ENCODE measurements at regions not wholly inside any gene's neighbourhood (a gene's known extent, or its start where the extent isn't known, plus 50 kb on each side); places are given as distances from the start of the nearest gene placed in this dataset.

DNA sequence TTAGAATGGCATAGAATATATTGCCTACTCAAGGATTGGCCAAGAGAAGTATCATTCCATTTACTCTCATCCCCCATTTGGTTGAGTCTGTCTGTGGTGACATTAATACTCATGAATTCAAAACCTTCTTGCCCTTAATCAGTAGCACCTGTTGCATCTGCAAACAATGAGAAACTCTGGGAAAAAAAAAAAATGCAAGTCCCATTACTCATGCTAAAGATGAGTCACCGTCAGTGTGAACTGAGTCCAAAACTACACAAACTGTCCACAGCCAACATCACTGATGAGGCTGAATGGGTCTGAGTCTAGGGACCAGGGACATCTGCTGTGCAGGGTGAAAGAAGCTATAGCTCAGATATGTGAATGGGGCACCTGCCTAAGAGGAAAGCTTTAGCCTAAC, 96.9 kb upstream of the ADAMTS18 start:
- DNase-seq: no peak
- H3K36me3 Mint-ChIP-seq: no peaks in the 10 kb centered on the region
- POLR2A ChIA-PET: no interaction called here
- H3K9me3 Mint-ChIP-seq: peaks cover 0 to 24% (median 3%) of the 10 kb centered on the region in 9 donors
- H3K27ac Mint-ChIP-seq: no peak overlapping the region
- H3K4me3 Mint-ChIP-seq: no peak overlapping the region
- peaks cover 3 to 25% (median 8%) of the 10 kb centered on the region in 5 donors for H3K27me3 Mint-ChIP-seq
- no peak for ATAC-seq
- no peaks in the 10 kb centered on the region for H3K4me1 Mint-ChIP-seq

DNA sequence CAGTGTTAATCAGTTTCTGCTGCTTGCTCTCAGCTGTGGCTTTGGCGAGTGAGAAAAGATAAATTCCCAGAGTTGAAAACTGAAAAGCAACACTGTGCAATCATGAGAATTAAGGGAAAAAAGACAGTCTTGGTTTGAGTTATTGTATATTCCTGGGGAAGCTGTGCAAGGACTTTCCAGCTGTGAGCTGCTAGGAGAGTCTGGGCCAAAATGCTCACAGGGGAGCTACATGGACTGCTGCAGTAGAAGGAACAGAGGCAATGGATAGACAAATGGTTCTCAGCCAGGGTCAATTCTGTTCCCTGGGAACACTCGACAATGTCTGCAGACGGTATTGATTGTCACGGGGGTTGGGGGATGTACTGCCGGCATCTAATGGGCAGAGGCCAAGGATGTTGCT, 102.0 kb upstream of the ADAMTS18 start:
- POLR2A ChIA-PET: no interaction called here
- H3K27ac Mint-ChIP-seq: no peak overlapping the region
- H3K4me3 Mint-ChIP-seq: no peak overlapping the region
- DNase-seq (no peak), ATAC-seq (no peak)
- H3K27me3 Mint-ChIP-seq: peaks cover 4 to 38% (median 10%) of the 10 kb centered on the region in 5 donors
- no peaks in the 10 kb centered on the region for H3K4me1 Mint-ChIP-seq
- H3K36me3 Mint-ChIP-seq: no peaks in the 10 kb centered on the region
- peaks cover 0 to 9% (median 0%) of the 10 kb centered on the region in 9 donors for H3K9me3 Mint-ChIP-seq

DNA sequence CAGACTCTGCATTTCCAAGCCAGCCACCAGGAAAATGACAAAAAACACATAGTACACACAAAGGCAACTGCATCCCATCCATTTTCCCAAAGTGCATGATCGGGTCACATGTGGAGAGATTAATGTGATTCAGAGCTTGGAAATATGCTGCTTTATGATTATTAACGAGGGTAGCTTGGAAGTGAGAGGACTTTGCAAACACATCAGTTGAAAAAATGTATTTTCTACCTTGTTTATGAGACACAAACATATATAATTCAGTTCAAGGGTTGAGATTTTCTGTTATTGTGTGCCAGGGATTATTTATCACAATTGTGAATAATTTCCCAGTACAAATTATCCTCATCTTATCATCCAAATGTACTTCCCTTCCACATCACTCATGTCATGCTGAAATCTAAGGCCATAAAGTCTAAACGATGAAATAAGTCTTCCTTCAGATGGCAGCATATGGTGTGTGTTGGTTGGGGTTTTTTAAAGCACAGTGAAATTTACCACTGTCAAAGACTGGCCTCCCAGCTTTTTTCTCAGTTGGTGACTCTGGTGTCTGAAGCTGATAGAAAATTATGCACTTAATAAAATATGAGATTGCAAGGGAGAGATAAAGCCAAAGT, 104.7 kb upstream of the ADAMTS18 start:
- H3K27me3 Mint-ChIP-seq: peaks cover 3 to 29% (median 7%) of the 10 kb centered on the region in 5 donors
- no peak overlapping the region for H3K27ac Mint-ChIP-seq
- H3K36me3 Mint-ChIP-seq: no peaks in the 10 kb centered on the region

DNA sequence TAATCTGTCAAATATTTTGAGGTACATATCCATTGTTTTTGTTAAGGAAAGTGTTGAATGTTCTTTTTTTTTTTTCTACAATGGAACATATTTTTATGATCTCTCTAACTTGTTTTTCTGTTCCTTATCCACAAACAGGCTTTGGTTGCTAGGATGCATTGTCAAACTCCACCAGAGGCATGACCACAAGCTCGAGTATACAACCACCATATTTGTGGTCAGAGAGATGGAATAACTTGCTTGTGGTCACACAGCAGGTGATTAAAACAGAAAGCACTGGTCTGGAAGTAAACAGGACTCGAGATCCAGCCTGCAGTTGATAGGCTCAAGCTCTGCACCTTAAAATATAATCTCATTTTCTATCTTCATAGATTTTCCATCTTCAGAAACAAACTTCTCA, 105.8 kb upstream of the ADAMTS18 start:
- Mint-ChIP-seq H3K4me3 (no peak overlapping the region), H3K27me3 (peaks cover 2 to 19% (median 3%) of the 10 kb centered on the region in 5 donors)

More for the DNA sequence above, 104.7 kb upstream of the ADAMTS18 start:
- POLR2A ChIA-PET: no interaction called here
- DNase-seq (no peak), ATAC-seq (no peak)
- Mint-ChIP-seq H3K4me3 (no peak overlapping the region), H3K4me1 (no peaks in the 10 kb centered on the region), H3K9me3 (peaks cover 0 to 2% (median 0%) of the 10 kb centered on the region in 9 donors)

DNA sequence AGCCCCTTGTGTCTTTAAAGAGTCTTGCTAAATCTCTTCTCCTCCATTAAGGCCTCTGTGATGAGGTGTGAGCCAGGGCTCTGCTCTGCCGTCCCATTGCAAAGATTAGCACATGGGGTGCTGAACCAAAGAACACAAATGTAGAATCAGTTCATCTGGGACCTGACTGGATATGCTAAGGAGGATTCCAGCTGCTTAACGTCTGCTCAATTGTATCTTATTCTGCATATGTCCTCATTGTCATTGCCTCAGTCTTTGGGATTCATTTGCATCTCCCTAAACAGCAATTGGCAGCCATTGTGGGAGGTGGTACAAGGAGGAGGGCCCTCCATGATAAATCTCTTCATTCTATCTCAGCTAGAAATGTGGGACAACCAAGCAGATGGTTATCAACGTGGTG, 106.3 kb upstream of the ADAMTS18 start:
- H3K9me3 Mint-ChIP-seq: peaks cover 0 to 2% (median 0%) of the 10 kb centered on the region in 9 donors
- POLR2A ChIA-PET: no interaction called here
- DNase-seq (no peak), ATAC-seq (no peak)
- no peak overlapping the region for H3K4me3 Mint-ChIP-seq
- H3K27ac Mint-ChIP-seq: no peak overlapping the region
- no peaks in the 10 kb centered on the region for H3K36me3 Mint-ChIP-seq
- peaks cover 2 to 20% (median 5%) of the 10 kb centered on the region in 5 donors for H3K27me3 Mint-ChIP-seq
- H3K4me1 Mint-ChIP-seq: no peaks in the 10 kb centered on the region

More for the DNA sequence above, 105.8 kb upstream of the ADAMTS18 start:
- H3K9me3 Mint-ChIP-seq: peaks cover 0 to 2% (median 0%) of the 10 kb centered on the region in 9 donors
- no peaks in the 10 kb centered on the region for H3K4me1 Mint-ChIP-seq
- ATAC-seq (no peak), DNase-seq (no peak)
- POLR2A ChIA-PET: no interaction called here
- no peaks in the 10 kb centered on the region for H3K36me3 Mint-ChIP-seq
- H3K27ac Mint-ChIP-seq: no peak overlapping the region

DNA sequence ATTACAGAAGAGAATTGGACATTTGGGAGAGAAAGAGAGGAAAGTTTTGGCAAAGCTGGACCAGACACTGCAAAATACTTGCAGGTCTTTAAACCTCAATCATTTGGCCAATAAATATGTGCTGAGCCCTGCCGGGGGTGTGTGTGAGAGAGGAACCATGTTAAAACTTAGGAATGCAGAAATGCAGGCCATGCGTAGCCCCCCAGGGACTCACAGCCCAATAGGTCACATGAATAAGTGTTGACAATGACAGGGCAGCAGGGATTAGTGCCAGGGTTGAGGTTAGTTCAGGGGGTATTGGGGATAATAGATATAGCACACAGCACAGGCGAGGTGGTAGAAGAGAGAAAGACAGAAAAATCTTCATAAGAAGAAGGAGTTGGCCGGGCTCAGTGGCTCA, 113.3 kb upstream of the ADAMTS18 start:
- H3K4me3 Mint-ChIP-seq: no peak overlapping the region
- H3K27me3 Mint-ChIP-seq: peaks cover 2 to 20% (median 11%) of the 10 kb centered on the region in 5 donors
- no peak overlapping the region for H3K27ac Mint-ChIP-seq
- H3K36me3 Mint-ChIP-seq: no peaks in the 10 kb centered on the region
- ATAC-seq: no peak
- POLR2A ChIA-PET: no interaction called here
- no peaks in the 10 kb centered on the region for H3K4me1 Mint-ChIP-seq
- peaks cover 0 to 7% (median 0%) of the 10 kb centered on the region in 9 donors for H3K9me3 Mint-ChIP-seq
- no peak for DNase-seq

DNA sequence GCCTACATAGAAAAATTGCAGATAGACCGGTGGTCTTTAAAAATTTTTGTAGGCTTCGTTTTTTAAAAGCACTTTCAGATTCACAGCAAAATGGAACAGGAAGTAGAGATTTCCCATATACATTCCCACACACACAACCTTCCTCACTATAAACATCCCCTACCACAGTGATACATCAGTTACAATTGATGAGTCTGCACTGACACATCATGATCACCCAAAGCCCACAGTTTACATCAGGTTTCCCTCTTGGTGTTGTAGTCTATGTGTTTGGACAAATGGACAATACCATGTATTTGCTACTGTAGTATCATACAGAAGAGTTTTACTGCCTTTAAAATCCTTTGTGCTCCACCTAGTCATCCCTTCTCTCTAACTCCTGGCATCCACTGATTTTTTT, 113.9 kb upstream of the ADAMTS18 start:
- Mint-ChIP-seq H3K4me1 (no peaks in the 10 kb centered on the region), H3K36me3 (no peaks in the 10 kb centered on the region), H3K27me3 (peaks cover 2 to 20% (median 11%) of the 10 kb centered on the region in 5 donors), H3K9me3 (peaks cover 0 to 7% (median 0%) of the 10 kb centered on the region in 9 donors), H3K27ac (no peak overlapping the region), H3K4me3 (no peak overlapping the region)
- no peak for DNase-seq
- no peak for ATAC-seq
- POLR2A ChIA-PET: interaction anchor here (0.6 kb wide), 1 partner anchor 333 kb away, joined by 5 read pairs; no protein-coding TSS in a partner anchor

DNA sequence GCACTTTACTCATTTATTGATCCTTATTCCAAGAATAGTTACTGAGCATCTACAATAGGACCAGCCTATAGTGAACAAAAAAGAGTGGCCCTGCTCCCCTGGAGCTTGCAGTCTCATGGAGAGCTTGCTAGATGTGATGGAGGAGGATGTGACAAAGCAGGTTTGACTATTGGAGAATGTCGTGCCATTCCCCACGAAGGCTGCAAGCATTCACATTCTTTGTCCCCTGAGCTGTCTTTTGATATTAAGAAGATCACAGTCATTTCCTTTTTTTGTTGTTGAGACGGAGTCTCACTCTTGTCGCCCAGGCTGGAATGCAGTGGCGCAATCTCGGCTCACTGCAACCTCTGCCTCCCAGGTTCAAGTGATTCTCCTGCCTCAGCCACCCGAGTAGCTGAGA, 115.0 kb upstream of the ADAMTS18 start:
- Mint-ChIP-seq H3K36me3 (no peaks in the 10 kb centered on the region), H3K4me1 (no peaks in the 10 kb centered on the region), H3K9me3 (peaks cover 0 to 7% (median 0%) of the 10 kb centered on the region in 9 donors), H3K4me3 (no peak overlapping the region), H3K27ac (no peak overlapping the region), H3K27me3 (peaks cover 2 to 24% (median 11%) of the 10 kb centered on the region in 5 donors)
- DNase-seq: no peak
- POLR2A ChIA-PET: interaction anchor here (0.5 kb wide), 1 partner anchor 1476 kb away, joined by 5 read pairs; no protein-coding TSS in a partner anchor
- ATAC-seq: no peak

DNA sequence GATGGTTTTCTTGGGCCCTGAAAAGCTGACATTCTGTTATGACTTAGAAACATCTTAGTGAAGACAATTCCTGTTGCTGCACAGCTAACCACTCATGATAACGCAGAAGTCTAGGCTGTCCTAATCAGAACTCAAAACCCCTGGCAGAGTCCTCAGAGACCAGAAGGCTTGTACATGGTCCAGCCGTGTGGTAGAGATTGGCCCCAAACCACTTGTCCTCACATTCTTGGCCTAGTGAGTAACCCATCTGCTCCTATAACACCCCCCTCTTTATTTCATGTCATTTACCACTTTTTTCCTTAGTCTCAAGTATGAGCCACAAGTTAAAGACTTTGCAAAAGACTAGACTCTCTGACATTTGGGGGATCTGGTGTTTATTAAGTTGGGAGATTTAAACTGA, 116.5 kb upstream of the ADAMTS18 start:
- H3K4me1 Mint-ChIP-seq: no peaks in the 10 kb centered on the region
- ATAC-seq (no peak), DNase-seq (no peak)
- H3K36me3 Mint-ChIP-seq: no peaks in the 10 kb centered on the region
- H3K27me3 Mint-ChIP-seq: peaks cover 2 to 35% (median 14%) of the 10 kb centered on the region in 5 donors
- no peak overlapping the region for H3K27ac Mint-ChIP-seq
- POLR2A ChIA-PET: no interaction called here
- peaks cover 0 to 6% (median 0%) of the 10 kb centered on the region in 9 donors for H3K9me3 Mint-ChIP-seq
- H3K4me3 Mint-ChIP-seq: no peak overlapping the region

DNA sequence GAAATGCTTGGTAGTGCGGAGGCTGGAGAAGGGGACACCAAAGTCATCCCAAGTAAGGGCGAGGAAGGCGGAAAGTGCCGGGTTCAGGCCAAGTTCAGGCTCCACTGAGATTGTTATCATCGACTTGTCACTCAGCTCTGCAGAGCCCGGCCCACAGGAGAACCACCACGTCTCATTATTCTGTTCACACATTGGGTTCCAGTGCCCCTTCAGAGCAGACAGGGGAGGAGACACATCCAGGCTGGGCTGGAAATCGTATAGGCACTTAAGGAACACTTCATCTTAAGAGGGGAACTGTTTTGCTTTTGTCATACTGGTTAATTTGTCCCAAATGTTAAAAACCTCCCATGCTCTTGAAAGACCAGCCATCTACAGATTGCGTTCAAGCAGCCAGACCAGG, 118.3 kb upstream of the ADAMTS18 start:
- ATAC-seq (no peak), DNase-seq (no peak)
- POLR2A ChIA-PET: no interaction called here
- peaks cover 4 to 35% (median 12%) of the 10 kb centered on the region in 5 donors for H3K27me3 Mint-ChIP-seq
- no peak overlapping the region for H3K4me3 Mint-ChIP-seq
- H3K4me1 Mint-ChIP-seq: no peaks in the 10 kb centered on the region
- H3K36me3 Mint-ChIP-seq: no peaks in the 10 kb centered on the region
- no peak overlapping the region for H3K27ac Mint-ChIP-seq
- H3K9me3 Mint-ChIP-seq: no peaks in the 10 kb centered on the region

DNA sequence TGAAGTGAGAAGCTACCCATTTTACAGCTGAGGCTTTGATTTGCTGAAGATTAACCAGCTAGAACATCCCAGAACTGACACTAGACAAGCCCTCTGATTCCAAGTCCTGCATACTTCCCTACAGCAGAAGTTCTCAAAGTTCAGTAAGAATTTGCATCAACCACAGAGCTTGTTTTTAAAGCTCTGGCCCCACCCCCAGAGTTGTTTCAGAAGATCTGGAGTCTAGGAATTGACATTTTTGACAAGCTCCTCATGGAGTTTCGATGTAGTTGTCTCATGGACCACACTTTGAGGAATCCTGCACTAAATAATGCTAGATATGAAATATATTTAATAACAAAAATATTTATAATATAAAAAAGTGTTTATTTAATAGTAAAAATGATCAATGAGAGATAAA, 120.3 kb upstream of the ADAMTS18 start:
- Mint-ChIP-seq H3K4me3 (no peak overlapping the region), H3K36me3 (no peaks in the 10 kb centered on the region), H3K27ac (no peak overlapping the region), H3K4me1 (no peaks in the 10 kb centered on the region), H3K9me3 (peaks cover 0 to 2% (median 0%) of the 10 kb centered on the region in 9 donors), H3K27me3 (peaks cover 4 to 38% (median 9%) of the 10 kb centered on the region in 5 donors)
- POLR2A ChIA-PET: no interaction called here
- DNase-seq: no peak
- no peak for ATAC-seq

DNA sequence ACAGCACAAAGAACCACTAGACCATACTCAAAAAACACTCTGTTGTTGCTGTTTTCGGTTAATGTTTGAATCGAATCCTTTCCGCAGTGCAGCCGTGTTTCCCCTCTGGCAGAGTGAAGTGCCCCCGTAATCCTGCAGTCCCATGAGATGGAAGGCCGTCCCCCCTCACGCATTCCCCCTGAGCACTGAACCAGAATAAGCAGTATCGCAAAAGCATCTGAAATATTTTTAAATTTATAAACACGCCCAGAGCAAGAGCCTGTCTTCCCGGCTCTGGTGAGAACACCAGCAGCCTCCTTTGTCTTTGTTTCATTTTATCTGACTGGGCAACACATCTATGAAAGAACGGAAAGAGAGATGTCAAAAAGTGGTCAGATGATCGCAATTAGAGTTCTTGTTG, 121.0 kb upstream of the ADAMTS18 start:
- Mint-ChIP-seq H3K36me3 (no peaks in the 10 kb centered on the region), H3K9me3 (peaks cover 0 to 2% (median 0%) of the 10 kb centered on the region in 9 donors)

DNA sequence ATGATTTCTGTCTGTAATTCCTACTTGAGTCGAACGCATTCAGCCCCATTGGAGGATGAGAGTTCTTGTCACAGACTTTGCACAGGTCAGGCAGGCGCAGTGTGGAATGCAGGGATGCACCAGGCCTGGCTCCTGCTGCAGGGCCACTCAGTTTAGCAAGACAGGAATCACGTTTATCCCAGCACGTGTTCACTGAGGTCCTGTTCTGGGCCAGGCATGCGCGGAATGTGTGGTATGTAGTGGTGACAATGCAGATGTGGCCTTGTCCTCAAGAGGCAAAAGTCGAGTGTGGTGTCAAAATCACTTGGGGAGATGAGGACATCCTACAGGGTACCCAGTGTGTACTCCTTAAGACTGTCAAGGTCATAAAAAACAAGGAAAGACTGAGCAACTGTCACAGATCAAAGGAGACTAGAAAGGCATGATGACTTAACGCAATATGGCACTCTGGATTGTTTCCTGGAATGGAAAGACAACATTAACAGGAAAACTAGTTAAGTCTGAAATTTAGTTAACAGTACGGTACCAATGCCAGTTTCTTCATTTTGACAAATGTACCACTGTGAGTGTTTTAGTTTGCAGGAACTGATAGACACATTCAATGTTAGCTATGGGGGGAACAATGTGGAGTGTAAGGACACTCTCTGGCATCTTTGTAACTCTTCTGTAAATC, 121.5 kb upstream of the ADAMTS18 start:
- peak overlapping the region in 1 of 10 donors; percentile 58 for H3K27ac Mint-ChIP-seq
- peaks cover 6 to 48% (median 8%) of the 10 kb centered on the region in 5 donors for H3K27me3 Mint-ChIP-seq
- no peak for ATAC-seq
- H3K4me3 Mint-ChIP-seq: no peak overlapping the region
- POLR2A ChIA-PET: no interaction called here
- DNase-seq: no peak
- peaks cover 0 to 2% (median 0%) of the 10 kb centered on the region in 9 donors for H3K9me3 Mint-ChIP-seq
- no peaks in the 10 kb centered on the region for H3K36me3 Mint-ChIP-seq
- H3K4me1 Mint-ChIP-seq: no peaks in the 10 kb centered on the region

More for the DNA sequence above, 121.0 kb upstream of the ADAMTS18 start:
- no peak overlapping the region for H3K4me3 Mint-ChIP-seq
- DNase-seq (no peak), ATAC-seq (no peak)
- peak overlapping the region in 1 of 10 donors; percentile 58 for H3K27ac Mint-ChIP-seq
- POLR2A ChIA-PET: no interaction called here
- H3K4me1 Mint-ChIP-seq: no peaks in the 10 kb centered on the region
- peaks cover 6 to 45% (median 8%) of the 10 kb centered on the region in 5 donors for H3K27me3 Mint-ChIP-seq

Measured in naive thymus-derived CD8-positive, alpha-beta T cell (primary cell).